Fibroblast of gingiva (primary cell): ENCODE measurements at regions not wholly inside any gene's neighbourhood (a gene's known extent, or its start where the extent isn't known, plus 50 kb on each side); places are given as distances from the start of the nearest gene placed in this dataset.
A peak's percentile ranks its signal among the peaks of the same experiment; 100 is the strongest.
"Not testable (repeated sequence)": the region's sequence is repeated elsewhere in the genome, so short reads cannot be mapped to it uniquely, and the experiment has no call there.

Experiments
- DNase-seq: peaks from one replicate; pipeline ENCODE4 v3.0.0-alpha.2; 2011; ENCODE audit warnings: low read depth

DNA sequence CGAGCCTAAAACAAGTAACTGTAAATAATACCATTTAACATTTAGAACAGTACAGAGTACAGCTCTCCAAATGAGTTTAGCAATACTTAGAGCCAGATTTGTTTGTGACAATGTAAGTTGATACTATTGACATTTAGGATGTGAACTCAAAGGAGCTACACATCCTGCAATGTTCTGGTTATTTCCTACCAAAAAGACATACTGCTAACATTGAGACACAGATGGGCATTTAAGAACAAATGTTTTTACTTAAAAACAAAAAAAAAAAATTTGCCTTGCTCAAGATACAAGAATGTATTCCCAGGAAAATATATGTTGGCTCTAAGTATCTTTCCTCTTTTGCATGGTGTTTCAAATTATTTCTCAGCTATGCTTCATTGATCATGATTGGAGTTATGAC is 1464.8 kb upstream of the PRMT6 start:
- peak; percentile 90 for DNase-seq

GRCh38 chr1:105608713-105609112 is 1447.8 kb upstream of the PRMT6 start:
- peak; percentile 28 for DNase-seq

- DNase-seq = no peak
These were observed 1430.0 kb upstream of the PRMT6 start for GRCh38 chr1:105626276-105626987.

- DNase-seq = not testable (repeated sequence)
These were observed 1425.2 kb upstream of the PRMT6 start for GRCh38 chr1:105631153-105631744.

DNA sequence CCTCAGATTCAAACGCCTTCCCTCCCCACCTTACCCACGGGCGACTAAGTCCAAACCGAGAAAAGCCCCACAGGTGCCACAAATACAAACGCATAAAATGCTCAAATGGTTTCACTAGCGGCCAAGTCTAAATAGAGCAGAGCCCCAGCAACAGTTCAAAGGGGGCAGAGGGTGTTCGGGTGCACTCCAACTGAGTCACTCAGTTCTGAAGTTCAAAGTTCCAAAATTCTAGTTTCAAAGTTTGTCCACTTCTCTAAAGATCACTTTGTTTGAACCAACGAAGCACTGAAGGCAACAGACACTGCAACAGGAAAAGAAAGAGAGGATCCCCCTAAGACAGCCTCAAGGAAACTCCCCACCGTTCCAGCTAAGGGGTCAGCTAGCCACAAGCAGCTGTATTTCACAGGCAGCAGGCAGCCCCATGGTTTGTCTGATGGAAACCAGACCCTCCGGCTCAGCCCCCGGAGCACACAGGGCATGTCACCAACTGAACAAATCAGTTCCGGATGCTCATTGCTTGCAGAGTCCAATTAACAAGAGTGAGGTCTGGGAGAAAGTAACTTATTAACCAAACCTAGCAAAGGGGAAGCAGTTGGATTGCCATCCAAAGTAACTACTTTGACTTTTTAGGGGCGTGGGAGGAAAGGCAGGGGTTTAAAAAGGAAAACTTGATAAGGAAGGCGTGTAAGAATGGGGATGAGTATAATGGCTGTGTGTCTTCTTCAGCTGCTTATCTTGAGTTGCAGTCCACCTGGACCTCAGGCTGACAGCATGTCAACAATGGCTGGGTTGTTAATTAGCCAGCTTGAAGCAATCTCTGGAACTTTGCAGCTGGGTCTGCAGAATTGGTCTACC is 1423.9 kb upstream of the PRMT6 start:
- no peak for DNase-seq

DNA sequence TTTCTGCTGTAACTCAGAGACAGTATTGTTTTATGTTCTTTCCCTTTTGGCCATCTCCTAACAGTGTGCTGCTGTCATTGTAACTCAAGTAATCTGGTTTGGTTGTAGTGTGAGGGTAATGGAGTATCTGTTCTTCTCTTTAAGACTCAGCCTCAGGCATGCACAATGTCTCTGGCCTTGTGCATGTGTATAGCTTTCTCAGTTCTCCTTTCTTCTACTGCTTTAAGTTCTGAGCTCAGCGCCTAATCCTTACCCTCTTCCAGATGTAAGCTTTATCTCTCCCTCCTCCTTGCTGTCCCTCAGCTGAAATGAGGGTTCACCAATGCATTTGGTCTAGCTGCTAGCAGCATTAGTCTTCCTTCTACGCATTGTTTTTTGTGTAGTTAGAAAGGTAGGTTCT is 1420.4 kb upstream of the PRMT6 start:
- DNase-seq = no peak

- no peak for DNase-seq
These were observed 1415.1 kb upstream of the PRMT6 start for GRCh38 chr1:105641407-105641806.

GRCh38 chr1:105652109-105652508 is 1404.4 kb upstream of the PRMT6 start:
- no peak for DNase-seq

DNA sequence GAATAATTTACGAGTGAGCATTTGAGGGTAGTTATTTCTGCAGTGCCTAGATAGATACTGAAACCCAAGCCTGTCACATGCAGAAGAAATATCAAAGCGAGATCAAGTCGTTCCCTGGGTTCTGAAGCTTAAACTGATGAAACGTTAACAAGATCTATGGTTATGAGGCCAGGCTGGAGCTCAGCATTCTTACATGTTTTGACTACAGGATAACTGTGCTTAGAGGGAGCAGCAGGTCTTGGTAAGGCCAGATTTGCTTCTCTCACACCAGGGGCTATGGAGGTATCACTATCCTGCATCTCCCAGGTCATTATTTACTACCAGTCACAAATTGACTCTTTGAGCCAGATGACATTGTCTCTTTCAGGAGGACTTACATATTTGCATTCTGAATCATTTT is 1401.4 kb upstream of the PRMT6 start:
- DNase-seq = no peak

GRCh38 chr1:105664495-105664894 is 1392.0 kb upstream of the PRMT6 start:
- DNase-seq = no peak

GRCh38 chr1:105678334-105678733 is 1378.1 kb upstream of the PRMT6 start:
- DNase-seq = peak; percentile 9

- DNase-seq = no peak
These were observed 1371.8 kb upstream of the PRMT6 start for GRCh38 chr1:105684714-105685113.

DNA sequence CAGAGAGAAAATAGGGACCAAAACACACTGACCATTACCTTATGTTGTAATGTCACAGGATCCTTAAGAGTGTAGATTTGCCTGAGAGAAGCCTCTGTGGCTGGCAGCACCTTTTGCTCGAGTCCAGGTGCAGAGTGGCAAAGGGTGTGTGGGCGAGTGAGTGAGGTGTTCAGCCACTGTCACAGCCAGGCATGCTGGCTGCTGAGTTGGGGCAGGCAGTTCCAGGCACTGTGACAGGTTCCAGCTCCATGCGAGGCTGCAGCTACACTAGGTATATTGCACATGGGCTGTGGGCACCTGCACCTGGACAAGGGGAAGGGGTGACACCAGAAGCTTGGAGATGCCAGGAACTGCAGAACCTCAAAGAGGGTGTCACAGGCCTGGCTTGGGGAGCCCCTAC is 1370.4 kb upstream of the PRMT6 start:
- no peak for DNase-seq

DNA sequence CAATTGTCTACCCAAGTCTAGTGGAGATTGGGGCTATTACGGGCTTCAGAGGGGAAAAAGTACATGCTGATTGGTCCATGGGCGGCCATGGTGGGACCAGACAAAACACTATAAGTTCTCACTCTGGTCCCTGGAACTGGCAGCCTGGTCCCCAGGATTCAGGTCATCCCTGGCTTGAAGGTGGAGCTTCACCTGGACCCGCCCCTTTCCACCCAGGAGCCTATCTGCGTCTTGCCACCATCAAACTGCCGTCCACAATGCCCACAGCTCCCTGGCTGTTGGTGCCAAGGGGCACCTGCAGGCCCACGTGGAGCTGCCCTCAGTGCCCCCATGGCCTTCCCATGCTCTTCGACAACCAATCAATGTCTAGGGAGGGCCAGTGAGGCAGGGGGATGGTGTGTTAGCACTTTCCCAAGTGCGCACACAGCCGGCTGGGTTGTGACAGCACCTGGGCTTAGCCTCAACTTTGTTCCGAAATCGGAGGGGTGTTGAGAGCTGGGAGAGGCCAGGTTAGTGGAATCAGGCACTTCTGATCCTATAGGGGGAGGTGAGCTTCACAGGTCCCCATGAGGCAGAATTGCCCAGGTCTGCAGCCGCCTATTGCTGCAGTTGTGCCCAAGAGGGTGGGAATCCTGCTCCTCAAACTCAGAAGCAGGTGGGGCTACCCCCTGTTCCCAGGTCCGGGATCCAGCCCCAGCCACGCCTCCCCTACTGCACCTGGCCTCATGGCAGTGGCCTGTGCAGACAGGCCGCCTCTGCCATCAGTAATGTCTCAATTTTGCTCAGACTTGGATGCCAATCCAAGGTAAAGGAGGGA is 1369.4 kb upstream of the PRMT6 start:
- no peak for DNase-seq

DNA sequence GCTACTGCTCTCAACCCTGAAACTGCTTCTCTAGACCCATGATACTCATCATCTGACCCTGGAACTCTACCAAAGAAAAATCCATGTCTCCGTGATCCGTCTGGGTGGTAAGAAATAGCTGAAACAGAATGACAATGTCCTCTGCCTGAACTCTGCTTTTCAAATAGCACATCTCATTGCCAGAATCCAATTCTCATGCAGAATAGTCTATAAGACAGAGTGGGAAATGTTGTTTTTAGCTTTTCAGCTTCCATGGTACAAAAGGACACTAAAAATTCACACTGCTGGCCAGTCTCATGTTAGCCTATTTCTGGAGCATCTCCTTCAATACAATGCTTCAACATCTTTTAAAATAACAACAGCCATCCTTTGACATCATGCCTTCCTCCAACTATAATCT is 1355.8 kb upstream of the PRMT6 start:
- no peak for DNase-seq

DNA sequence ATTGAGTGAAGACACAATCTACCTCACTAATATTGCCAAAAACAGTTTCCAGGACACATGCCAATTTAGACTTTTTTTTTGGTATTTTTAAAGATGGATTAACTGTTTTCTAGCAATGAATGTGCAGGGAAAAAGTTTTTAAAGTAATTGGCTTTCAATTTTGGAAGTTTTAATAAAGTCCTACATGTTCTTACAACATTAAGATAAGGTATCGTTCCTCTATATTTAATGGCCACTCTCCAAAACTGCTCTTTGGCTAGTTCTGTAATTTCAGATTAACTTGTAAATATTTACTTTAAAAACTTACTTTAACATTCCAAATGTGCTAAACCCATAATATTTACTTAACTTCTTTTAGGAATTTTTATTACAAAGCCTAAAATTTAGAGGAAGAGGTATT is 1332.2 kb upstream of the PRMT6 start:
- no peak for DNase-seq

GRCh38 chr1:105730701-105731100 is 1325.8 kb upstream of the PRMT6 start:
- no peak for DNase-seq

GRCh38 chr1:105736349-105736748 is 1320.1 kb upstream of the PRMT6 start:
- DNase-seq = no peak

GRCh38 chr1:105779727-105780126 is 1276.7 kb upstream of the PRMT6 start:
- no peak for DNase-seq

DNA sequence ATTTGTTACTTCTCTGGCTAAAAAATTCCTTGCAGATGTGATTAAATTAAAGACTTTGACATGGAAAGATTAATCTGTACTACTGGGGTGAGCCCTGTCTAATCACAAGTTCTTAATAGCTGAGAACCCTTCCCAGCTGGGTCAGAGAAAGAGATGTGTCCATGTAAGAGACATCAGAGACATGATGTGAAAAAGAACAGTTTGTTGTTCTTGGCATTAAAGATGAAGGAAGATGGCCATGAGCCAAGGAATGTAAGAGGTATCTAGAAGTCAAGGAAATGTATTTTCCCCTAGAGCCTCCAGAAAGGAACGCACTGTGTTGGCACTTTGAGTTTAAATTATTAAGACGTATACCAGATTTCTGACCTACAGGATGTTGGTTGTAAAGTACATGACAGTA is 1271.5 kb upstream of the PRMT6 start:
- no peak for DNase-seq

- DNase-seq = peak; percentile 27
These were observed 1262.8 kb upstream of the PRMT6 start for GRCh38 chr1:105793536-105794146.

DNA sequence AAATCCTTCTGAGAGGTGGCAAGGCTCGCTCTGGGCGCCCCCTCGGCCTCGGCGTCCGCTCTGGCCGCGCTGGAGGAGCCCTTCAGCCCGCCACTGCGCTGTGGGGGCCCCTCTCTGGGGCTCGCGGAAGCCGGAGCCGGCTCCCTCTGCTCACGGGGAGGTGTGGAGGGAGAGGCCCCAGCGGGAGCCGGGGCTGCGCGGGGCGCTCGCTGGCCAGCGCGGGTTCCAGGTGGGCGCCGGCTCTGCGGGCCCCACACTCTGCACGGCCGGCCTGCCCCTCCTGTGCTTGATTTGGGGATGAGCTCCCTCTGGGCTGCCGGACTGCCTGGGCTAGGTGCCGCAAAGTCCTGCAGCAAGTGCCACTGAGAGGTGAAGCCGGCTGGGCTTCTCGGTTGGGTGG is 1260.7 kb upstream of the PRMT6 start:
- DNase-seq = no peak
